ENCODE measurements at regions not wholly inside any gene's neighbourhood (a gene's known extent, or its start where the extent isn't known, plus 50 kb on each side); places are given as distances from the start of the nearest gene placed in this dataset.

DNA sequence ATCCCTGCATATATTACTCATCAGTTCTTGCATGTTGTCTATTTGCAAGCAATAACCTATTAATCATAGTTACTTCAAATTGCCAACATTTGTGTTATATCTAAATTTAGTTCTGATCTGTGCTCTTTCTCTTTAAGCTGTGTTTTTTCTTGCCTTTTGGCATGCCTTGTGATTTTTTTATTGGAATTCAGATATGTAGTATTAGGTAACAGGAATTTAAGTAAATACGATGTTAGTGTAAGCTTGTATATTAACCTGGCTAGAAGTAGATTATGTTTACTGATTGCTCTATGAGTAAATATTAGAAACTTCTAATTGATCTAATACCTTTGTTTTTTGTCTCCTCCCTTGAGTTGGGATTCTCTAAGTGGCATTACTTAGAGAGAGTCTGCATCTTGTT, 718.9 kb upstream of the POT1 start:
- TF ChIP-seq, protein P1, sequence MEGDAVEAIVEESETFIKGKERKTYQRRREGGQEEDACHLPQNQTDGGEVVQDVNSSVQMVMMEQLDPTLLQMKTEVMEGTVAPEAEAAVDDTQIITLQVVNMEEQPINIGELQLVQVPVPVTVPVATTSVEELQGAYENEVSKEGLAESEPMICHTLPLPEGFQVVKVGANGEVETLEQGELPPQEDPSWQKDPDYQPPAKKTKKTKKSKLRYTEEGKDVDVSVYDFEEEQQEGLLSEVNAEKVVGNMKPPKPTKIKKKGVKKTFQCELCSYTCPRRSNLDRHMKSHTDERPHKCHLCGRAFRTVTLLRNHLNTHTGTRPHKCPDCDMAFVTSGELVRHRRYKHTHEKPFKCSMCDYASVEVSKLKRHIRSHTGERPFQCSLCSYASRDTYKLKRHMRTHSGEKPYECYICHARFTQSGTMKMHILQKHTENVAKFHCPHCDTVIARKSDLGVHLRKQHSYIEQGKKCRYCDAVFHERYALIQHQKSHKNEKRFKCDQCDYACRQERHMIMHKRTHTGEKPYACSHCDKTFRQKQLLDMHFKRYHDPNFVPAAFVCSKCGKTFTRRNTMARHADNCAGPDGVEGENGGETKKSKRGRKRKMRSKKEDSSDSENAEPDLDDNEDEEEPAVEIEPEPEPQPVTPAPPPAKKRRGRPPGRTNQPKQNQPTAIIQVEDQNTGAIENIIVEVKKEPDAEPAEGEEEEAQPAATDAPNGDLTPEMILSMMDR (IDR thresholded peaks at IDR 0.05; ENCODE audit: low read depth, low read length, poor library complexity, severe bottlenecking): no peak
- no peak for TF ChIP-seq EZH2phosphoT487 (IDR thresholded peaks at IDR 0.05; ENCODE audit: borderline replicate concordance, low read length)

Measured in DOHH2 (cell line).